MM.1S (cell line): ENCODE measurements at regions not wholly inside any gene's neighbourhood (a gene's known extent, or its start where the extent isn't known, plus 50 kb on each side); places are given as distances from the start of the nearest gene placed in this dataset.

Source experiments
- DNase-seq: peaks from one replicate; pipeline ENCODE4 v3.0.0-alpha.2; 2015
- H2AFZ ChIP-seq: fragments of 300-600 bp; sonication (generic); 2 replicates; pipeline ENCODE4 v1.6.0; 2016; ENCODE audit warnings: antibody characterized with exemption, low read length
- H3F3A ChIP-seq: fragments of 300-600 bp; sonication (generic); 2 replicates; pipeline ENCODE4 v1.6.1; 2016; ENCODE audit warnings: mild to moderate bottlenecking, antibody characterized with exemption, low read length, moderate library complexity, mixed read lengths; ENCODE audit not compliant: insufficient read depth
- H3K27ac ChIP-seq: fragments of 300-600 bp; sonication (generic); 2 replicates; pipeline ENCODE4 v1.5.1; 2016; ENCODE audit warnings: mild to moderate bottlenecking, low read length
- H3K27me3 ChIP-seq: fragments of 300-600 bp; sonication (generic); replicated peaks from 2 replicates; pipeline ENCODE4 v1.6.0; 2016; ENCODE audit warnings: low read length; ENCODE audit not compliant: insufficient read depth
- H3K36me3 ChIP-seq: fragments of 300-600 bp; sonication (generic); replicated peaks from 2 replicates; pipeline ENCODE4 v1.6.1; 2016; ENCODE audit warnings: mild to moderate bottlenecking, low read length, mixed read lengths; ENCODE audit not compliant: insufficient read depth
- H3K4me1 ChIP-seq: fragments of 300-600 bp; sonication (generic); 2 replicates; pipeline ENCODE4 v1.6.1; 2016; ENCODE audit warnings: low read length, mixed read lengths
- H3K4me2 ChIP-seq: fragments of 300-600 bp; sonication (generic); 2 replicates; pipeline ENCODE4 v1.6.0; 2016; ENCODE audit warnings: low read depth, low read length
- H3K4me3 ChIP-seq: fragments of 300-600 bp; sonication (generic); 2 replicates; pipeline ENCODE4 v1.5.1; 2016; ENCODE audit warnings: low read length, mixed read lengths
- H3K79me2 ChIP-seq: fragments of 300-600 bp; sonication (generic); 2 replicates; pipeline ENCODE4 v1.6.1; 2016; ENCODE audit warnings: mixed run types, low read length, mixed read lengths
- H3K9ac ChIP-seq: fragments of 300-600 bp; sonication (generic); 2 replicates; pipeline ENCODE4 v1.6.1; 2016; ENCODE audit warnings: low read length, mixed read lengths
- H3K9me2 ChIP-seq: fragments of 300-600 bp; sonication (generic); replicated peaks from 2 replicates; pipeline ENCODE4 v1.6.1; 2016; ENCODE audit warnings: mild to moderate bottlenecking, low read length, mixed read lengths; ENCODE audit not compliant: insufficient read depth
- H3K9me3 ChIP-seq: fragments of 300-600 bp; sonication (generic); replicated peaks from 2 replicates; pipeline ENCODE4 v1.6.1; 2016; ENCODE audit warnings: mild to moderate bottlenecking, low read length, mixed read lengths; ENCODE audit not compliant: insufficient read depth
- H4K20me1 ChIP-seq: fragments of 300-600 bp; sonication (generic); 2 replicates; pipeline ENCODE4 v1.6.1; 2016; ENCODE audit warnings: mild to moderate bottlenecking, low read length, moderate library complexity, mixed read lengths; ENCODE audit not compliant: insufficient read depth
- EZH2 ChIP-seq: fragments of 300-600 bp; sonication (generic); optimal IDR thresholded peaks from 2 replicates; pipeline ENCODE3; 2017; ENCODE audit warnings: low read depth, mild to moderate bottlenecking, antibody characterized with exemption, low read length, mixed read lengths
- EZH2phosphoT487 ChIP-seq: fragments of 300-600 bp; sonication (generic); IDR thresholded peaks from 2 replicates; pipeline ENCODE4 v1.6.1; 2018; ENCODE audit warnings: antibody characterized with exemption, low read length
- TF ChIP-seq, protein P1 (sequence below): fragments of 300-600 bp; sonication (generic); IDR thresholded peaks from 2 replicates; pipeline ENCODE4 v1.5.1; 2016; ENCODE audit warnings: antibody characterized with exemption, low read length, mixed read lengths

- Histone ChIP-seq H3K36me3 (no peaks in the 10 kb centered on the region), H3F3A (peaks cover 11% of the 10 kb centered on the region), H3K4me2 (no peak overlapping the region), H3K27me3 (no peaks in the 10 kb centered on the region), H3K27ac (no peak overlapping the region), H3K79me2 (no peaks in the 10 kb centered on the region), H3K4me3 (no peak overlapping the region), H3K4me1 (peaks cover 40% of the 10 kb centered on the region), H3K9ac (no peak overlapping the region), H3K9me2 (no peaks in the 10 kb centered on the region), H2AFZ (no peak overlapping the region), H3K9me3 (no peaks in the 10 kb centered on the region), H4K20me1 (no peaks in the 10 kb centered on the region)
- no peak for TF ChIP-seq EZH2
- no peak for TF ChIP-seq EZH2phosphoT487
- TF ChIP-seq, protein P1, sequence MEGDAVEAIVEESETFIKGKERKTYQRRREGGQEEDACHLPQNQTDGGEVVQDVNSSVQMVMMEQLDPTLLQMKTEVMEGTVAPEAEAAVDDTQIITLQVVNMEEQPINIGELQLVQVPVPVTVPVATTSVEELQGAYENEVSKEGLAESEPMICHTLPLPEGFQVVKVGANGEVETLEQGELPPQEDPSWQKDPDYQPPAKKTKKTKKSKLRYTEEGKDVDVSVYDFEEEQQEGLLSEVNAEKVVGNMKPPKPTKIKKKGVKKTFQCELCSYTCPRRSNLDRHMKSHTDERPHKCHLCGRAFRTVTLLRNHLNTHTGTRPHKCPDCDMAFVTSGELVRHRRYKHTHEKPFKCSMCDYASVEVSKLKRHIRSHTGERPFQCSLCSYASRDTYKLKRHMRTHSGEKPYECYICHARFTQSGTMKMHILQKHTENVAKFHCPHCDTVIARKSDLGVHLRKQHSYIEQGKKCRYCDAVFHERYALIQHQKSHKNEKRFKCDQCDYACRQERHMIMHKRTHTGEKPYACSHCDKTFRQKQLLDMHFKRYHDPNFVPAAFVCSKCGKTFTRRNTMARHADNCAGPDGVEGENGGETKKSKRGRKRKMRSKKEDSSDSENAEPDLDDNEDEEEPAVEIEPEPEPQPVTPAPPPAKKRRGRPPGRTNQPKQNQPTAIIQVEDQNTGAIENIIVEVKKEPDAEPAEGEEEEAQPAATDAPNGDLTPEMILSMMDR, result no peak
- no peak for DNase-seq
These were observed 253.6 kb downstream of the UACA start for GRCh38 chr15:70509731-70510143.

GRCh38 chr15:70509282-70509662 lies 254.1 kb downstream of the UACA start:
- DNase-seq, result no peak
- Histone ChIP-seq H3K36me3 (no peaks in the 10 kb centered on the region), H3K4me1 (peaks cover 44% of the 10 kb centered on the region)

DNA sequence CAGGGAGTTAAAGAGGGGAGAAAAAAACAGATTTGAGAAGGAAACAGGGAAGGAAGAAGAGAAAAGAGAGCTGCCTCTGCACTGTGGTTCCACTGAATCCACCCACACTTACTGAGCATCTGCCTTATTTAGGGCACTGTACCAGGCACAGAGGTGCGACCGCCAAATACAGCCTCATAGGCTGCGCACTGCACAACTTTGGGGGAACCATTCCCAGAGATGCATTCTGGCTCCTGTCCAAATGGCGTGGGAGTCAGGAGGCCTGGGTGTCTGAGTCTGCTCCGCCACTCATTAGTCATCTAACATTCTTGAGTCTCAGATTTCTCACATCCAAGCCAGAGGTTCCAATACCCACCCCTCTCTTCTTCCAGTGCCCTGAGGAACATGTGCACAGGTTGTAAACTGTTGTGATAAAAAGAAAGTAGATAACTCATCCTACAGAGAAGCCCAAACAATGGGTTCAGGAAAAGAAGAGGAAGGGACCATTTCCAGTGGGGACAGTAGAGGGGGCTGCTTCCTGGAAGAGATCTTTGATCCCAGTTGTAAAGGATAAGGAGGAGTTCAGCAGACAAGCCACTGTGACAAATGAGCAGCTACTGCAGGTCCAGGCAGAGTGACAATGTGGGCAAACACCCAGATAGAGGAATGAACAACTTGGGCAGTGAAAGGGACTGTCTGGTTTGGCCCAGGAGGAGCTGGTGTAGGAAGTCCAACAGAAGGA lies 254.6 kb downstream of the UACA start:
- H3K4me2 ChIP-seq, result no peak overlapping the region
- no peaks in the 10 kb centered on the region for H3K36me3 ChIP-seq
- H3K27ac ChIP-seq, result no peak overlapping the region
- H3K9me2 ChIP-seq, result no peaks in the 10 kb centered on the region
- H3K27me3 ChIP-seq, result no peaks in the 10 kb centered on the region
- no peak overlapping the region for H3K9ac ChIP-seq
- no peaks in the 10 kb centered on the region for H3K9me3 ChIP-seq
- DNase-seq, result no peak
- TF ChIP-seq EZH2phosphoT487 (no peak), EZH2 (no peak)
- TF ChIP-seq, protein P1, result no peak
- H3K79me2 ChIP-seq, result no peaks in the 10 kb centered on the region
- H3K4me3 ChIP-seq, result no peak overlapping the region
- H4K20me1 ChIP-seq, result no peaks in the 10 kb centered on the region
- H3K4me1 ChIP-seq, result peaks cover 50% of the 10 kb centered on the region
- peaks cover 20% of the 10 kb centered on the region for H3F3A ChIP-seq
- H2AFZ ChIP-seq, result no peak overlapping the region

More at GRCh38 chr15:70509282-70509662, 254.1 kb downstream of the UACA start:
- Histone ChIP-seq H3F3A (peaks cover 15% of the 10 kb centered on the region), H3K4me2 (no peak overlapping the region), H3K9ac (no peak overlapping the region), H2AFZ (no peak overlapping the region), H3K4me3 (no peak overlapping the region), H3K79me2 (no peaks in the 10 kb centered on the region), H3K27ac (no peak overlapping the region), H4K20me1 (no peaks in the 10 kb centered on the region), H3K27me3 (no peaks in the 10 kb centered on the region), H3K9me3 (no peaks in the 10 kb centered on the region), H3K9me2 (no peaks in the 10 kb centered on the region)
- TF ChIP-seq EZH2 (no peak), EZH2phosphoT487 (no peak)
- TF ChIP-seq, protein P1, result no peak
